HFFc6 (cell line): ENCODE measurements at regions not wholly inside any gene's neighbourhood (a gene's known extent, or its start where the extent isn't known, plus 50 kb on each side); places are given as distances from the start of the nearest gene placed in this dataset.

Source experiments
- DNase-seq: peaks from one replicate; pipeline ENCODE4 v3.0.0-alpha.2; 2018
- H3K27ac Mint-ChIP-seq: 2 replicates; pipeline ENCODE4 v1.8.0; 2020; ENCODE audit warnings: mild to moderate bottlenecking, mixed read lengths
- H3K27me3 Mint-ChIP-seq: 2 replicates; pipeline ENCODE4 v1.8.0; 2021; ENCODE audit warnings: mild to moderate bottlenecking, moderate library complexity, mixed read lengths; ENCODE audit not compliant: insufficient read depth
- H3K36me3 Mint-ChIP-seq: 2 replicates; pipeline ENCODE4 v1.8.0; 2021; ENCODE audit warnings: low read depth, mixed read lengths
- H3K4me1 Mint-ChIP-seq: 2 replicates; pipeline ENCODE4 v1.8.0; 2020; ENCODE audit warnings: low read depth, mixed read lengths
- H3K4me3 Mint-ChIP-seq: 2 replicates; pipeline ENCODE4 v1.8.0; 2020; ENCODE audit warnings: mild to moderate bottlenecking, moderate library complexity, mixed read lengths
- H3K9me3 Mint-ChIP-seq: 2 replicates; pipeline ENCODE4 v1.8.0; 2020; ENCODE audit warnings: mild to moderate bottlenecking, mixed read lengths
- TF ChIP-seq, protein P1 (sequence below): fragments of 200-600 bp; sonication (generic); IDR thresholded peaks from 2 replicates; pipeline ENCODE4 v1.5.0; 2021; ENCODE audit warnings: antibody characterized with exemption, mild to moderate bottlenecking

DNA sequence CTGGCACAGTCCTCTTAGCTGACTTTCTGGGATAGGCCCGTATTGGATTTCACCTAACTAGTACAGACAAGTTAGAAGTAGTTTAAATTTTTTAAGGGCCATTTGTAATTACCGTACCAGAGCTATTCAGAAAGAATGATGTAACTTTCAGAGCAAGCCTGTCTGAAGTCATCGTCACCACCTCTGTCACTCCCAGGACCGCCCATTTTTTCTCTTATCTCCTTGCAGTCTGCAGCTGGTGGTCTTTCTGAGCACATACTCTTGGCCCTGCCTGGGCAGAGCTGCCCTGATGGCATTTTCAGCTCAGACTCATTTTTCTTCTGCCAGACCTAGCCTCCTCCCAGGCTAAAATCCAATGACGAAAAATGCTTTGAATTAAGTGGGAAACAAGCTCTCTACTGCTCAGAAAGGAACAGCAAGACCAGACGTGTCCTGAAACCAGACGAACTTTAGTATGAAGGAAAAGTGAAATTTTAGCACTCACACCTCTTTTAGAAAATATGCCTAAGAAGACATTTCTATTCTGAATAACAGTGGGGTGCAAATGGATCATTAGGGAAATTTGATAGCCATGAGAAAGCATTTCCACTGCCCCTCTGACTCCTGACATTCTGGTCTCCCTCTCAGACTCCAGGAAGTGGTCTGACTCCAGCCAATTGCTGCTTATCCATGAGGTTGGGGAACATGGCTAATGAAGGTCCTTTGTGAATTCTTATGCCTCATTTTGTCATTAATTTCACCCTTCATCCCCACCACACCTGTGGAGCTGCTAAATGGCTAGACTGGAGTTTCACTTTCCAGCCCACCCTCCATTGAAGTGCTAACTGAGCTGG, 162.4 kb upstream of the GYPA start:
- no peaks in the 10 kb centered on the region for H3K36me3 Mint-ChIP-seq
- peaks cover 8% of the 10 kb centered on the region for H3K9me3 Mint-ChIP-seq
- no peaks in the 10 kb centered on the region; the same call in 1 of the 2 replicates for H3K4me1 Mint-ChIP-seq
- no peak overlapping the region for H3K4me3 Mint-ChIP-seq
- TF ChIP-seq, protein P1, sequence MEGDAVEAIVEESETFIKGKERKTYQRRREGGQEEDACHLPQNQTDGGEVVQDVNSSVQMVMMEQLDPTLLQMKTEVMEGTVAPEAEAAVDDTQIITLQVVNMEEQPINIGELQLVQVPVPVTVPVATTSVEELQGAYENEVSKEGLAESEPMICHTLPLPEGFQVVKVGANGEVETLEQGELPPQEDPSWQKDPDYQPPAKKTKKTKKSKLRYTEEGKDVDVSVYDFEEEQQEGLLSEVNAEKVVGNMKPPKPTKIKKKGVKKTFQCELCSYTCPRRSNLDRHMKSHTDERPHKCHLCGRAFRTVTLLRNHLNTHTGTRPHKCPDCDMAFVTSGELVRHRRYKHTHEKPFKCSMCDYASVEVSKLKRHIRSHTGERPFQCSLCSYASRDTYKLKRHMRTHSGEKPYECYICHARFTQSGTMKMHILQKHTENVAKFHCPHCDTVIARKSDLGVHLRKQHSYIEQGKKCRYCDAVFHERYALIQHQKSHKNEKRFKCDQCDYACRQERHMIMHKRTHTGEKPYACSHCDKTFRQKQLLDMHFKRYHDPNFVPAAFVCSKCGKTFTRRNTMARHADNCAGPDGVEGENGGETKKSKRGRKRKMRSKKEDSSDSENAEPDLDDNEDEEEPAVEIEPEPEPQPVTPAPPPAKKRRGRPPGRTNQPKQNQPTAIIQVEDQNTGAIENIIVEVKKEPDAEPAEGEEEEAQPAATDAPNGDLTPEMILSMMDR = no peak
- no peaks in the 10 kb centered on the region for H3K27me3 Mint-ChIP-seq
- DNase-seq = no peak
- no peak overlapping the region for H3K27ac Mint-ChIP-seq

DNA sequence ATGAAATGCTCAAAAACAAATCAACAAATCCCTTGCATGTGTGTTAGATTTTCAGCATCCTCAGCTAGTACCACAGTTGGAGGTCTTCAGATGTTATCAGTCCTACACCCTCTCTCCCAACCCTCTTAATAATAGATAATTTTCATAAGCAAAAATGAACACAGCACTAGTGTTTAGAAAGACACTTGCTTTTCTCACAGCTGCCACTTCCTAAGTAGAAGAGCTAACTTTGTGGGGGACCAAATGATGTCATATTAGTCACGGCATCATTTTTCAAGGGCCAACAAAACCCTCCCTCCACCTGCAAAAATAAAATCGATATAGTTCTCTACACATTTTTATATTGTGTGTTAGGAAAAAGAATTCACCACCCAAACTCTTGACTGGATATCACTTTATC, 163.5 kb upstream of the GYPA start:
- Mint-ChIP-seq H3K36me3 (no peaks in the 10 kb centered on the region), H3K27me3 (no peaks in the 10 kb centered on the region), H3K9me3 (peaks cover 8% of the 10 kb centered on the region), H3K27ac (no peak overlapping the region), H3K4me3 (no peak overlapping the region), H3K4me1 (no peaks in the 10 kb centered on the region; the same call in 1 of the 2 replicates)
- no peak for DNase-seq
- TF ChIP-seq, protein P1 = no peak

DNA sequence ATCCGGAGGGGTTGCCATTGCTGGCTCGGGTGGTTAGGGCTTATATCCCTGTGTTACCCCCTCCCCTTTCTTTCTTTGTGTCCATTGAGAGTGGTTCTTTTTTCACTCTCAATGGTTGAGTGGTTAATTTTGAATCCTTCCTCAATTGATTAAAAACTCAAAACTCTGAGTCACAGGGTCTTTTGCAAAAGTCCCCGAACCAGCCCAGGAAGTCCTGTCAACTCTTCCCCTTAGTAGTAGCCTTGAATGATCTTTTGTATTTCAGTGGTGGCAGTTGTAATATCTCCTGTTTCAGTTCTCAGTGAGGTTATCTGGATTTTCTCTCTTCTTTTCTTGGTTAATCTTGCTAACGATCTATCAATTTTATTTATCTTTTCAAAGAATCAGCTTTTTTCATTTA, 170.0 kb upstream of the GYPA start:
- no peak for DNase-seq
- H3K27me3 Mint-ChIP-seq = no peaks in the 10 kb centered on the region
- TF ChIP-seq, protein P1 = no peak
- H3K27ac Mint-ChIP-seq = no peak overlapping the region
- no peaks in the 10 kb centered on the region for H3K4me1 Mint-ChIP-seq
- H3K4me3 Mint-ChIP-seq = no peak overlapping the region
- peaks cover 11% of the 10 kb centered on the region; the same call in 1 of the 2 replicates for H3K36me3 Mint-ChIP-seq
- peaks cover 32% of the 10 kb centered on the region for H3K9me3 Mint-ChIP-seq

DNA sequence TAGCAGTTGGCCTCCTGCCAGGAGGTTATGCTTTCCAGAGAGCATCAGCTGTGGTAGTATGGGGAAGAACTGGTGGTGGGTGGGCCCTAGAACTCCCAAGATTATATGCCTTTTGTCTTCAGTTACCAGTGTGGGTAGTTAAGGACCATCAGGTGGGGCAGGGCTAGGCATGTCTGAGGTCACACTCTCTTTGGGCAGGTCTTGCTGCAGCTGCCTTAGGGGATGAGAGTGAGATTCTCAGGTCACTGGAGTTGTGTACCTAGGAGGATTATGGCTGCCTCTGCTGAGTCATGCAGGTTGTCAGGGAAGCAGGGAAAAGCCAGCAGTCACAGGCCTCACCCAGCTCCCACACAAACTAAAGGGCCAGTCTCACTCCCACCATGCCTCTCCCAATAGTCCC, 172.9 kb upstream of the GYPA start:
- Mint-ChIP-seq H3K4me1 (no peaks in the 10 kb centered on the region), H3K4me3 (no peak overlapping the region), H3K9me3 (peaks cover 37% of the 10 kb centered on the region), H3K36me3 (peaks cover 11% of the 10 kb centered on the region; the same call in 1 of the 2 replicates), H3K27me3 (peaks cover 2% of the 10 kb centered on the region; the same call in 1 of the 2 replicates), H3K27ac (no peak overlapping the region)
- DNase-seq = no peak
- TF ChIP-seq, protein P1 = no peak

DNA sequence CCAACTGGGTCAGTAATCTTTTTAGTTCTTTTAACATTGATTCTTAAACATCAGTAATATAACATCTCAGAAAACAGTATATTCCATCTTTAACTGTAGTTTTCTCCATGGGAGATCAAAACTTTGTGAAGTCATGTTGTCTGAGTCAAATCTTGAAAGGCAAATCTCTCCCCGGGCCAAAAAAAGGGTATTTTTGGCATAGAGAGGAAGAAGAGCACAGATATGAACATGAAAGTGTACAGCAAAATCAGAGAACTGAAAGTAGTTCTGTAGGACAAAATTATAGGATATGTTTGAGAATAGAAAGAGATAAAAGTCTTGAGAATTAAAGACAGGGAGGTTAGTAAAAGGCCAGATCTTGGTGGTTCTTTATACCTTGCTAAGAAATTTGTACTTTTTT, 176.4 kb upstream of the GYPA start:
- no peak overlapping the region for H3K4me3 Mint-ChIP-seq

More for the DNA sequence above, 176.4 kb upstream of the GYPA start:
- TF ChIP-seq, protein P1 = no peak
- H3K36me3 Mint-ChIP-seq = peaks cover 11% of the 10 kb centered on the region; the same call in 1 of the 2 replicates
- H3K27me3 Mint-ChIP-seq = peaks cover 2% of the 10 kb centered on the region; the same call in 1 of the 2 replicates
- peaks cover 37% of the 10 kb centered on the region for H3K9me3 Mint-ChIP-seq
- H3K27ac Mint-ChIP-seq = no peak overlapping the region
- no peaks in the 10 kb centered on the region for H3K4me1 Mint-ChIP-seq
- DNase-seq = no peak
